HAP-1 (cell line): ENCODE measurements at regions not wholly inside any gene's neighbourhood (a gene's known extent, or its start where the extent isn't known, plus 50 kb on each side); places are given as distances from the start of the nearest gene placed in this dataset.
A peak's percentile ranks its signal among the peaks of the same experiment; 100 is the strongest.

Experiments
- DNase-seq, 2 experiments: peaks; one replicate each; pipeline ENCODE4 v3.0.0-alpha.2; 2016 to 2020; ENCODE audit warnings: low spot score in 2 of 2
- H3K27me3 ChIP-seq: fragments of 250-450 bp; sonication (Bioruptor Pico); 2 replicates; pipeline ENCODE4 v1.5.1; 2020; ENCODE audit warnings: low read depth, mild to moderate bottlenecking, moderate library complexity
- H3K36me3 ChIP-seq: fragments of 250-450 bp; sonication (Bioruptor Pico); replicated peaks from 2 replicates; pipeline ENCODE4 v1.5.1; 2020; ENCODE audit warnings: mild to moderate bottlenecking
- H3K4me1 ChIP-seq: fragments of 250-450 bp; sonication (Bioruptor Pico); 2 replicates; pipeline ENCODE4 v1.5.1; 2020; ENCODE audit warnings: mild to moderate bottlenecking
- H3K4me3 ChIP-seq: fragments of 250-450 bp; sonication (Bioruptor Pico); 2 replicates; pipeline ENCODE4 v1.5.1; 2020; ENCODE audit warnings: mild to moderate bottlenecking, moderate library complexity
- H3K9me3 ChIP-seq: fragments of 250-450 bp; sonication (Bioruptor Pico); 2 replicates; pipeline ENCODE4 v1.5.1; 2020; ENCODE audit warnings: mild to moderate bottlenecking, moderate library complexity
- in situ Hi-C: fragments of 300-500 bp; cut with MboI; formaldehyde crosslinking; loops from 3 replicates; pipeline ENCODE4 v1.14.3; 2020; ENCODE audit warnings: low sequenced_read_pairs, inconsistent platforms, mixed read lengths

DNA sequence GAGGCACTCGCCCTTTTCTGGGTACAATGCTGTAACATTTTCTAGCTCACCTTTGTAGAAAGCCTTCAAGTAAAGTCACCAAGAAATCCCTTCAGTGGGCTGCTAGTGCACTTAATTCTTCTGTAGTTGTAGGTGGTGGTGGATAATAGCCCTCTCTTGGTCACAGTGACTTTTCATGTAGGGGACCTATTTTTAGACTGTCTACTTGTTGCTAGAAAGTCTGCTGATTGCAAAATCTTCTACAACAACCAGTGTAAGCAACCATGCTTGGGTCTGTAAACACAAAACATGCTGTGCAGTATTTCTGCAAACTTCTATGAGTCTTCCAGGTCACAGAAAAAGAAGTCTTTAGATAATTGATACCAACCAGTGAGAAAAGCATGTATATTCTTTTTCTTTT, 55.6 kb downstream of the PBDC1 start:
- no peak overlapping the region for H3K4me3 ChIP-seq
- no peaks in the 10 kb centered on the region for H3K27me3 ChIP-seq
- H3K36me3 ChIP-seq: no peaks in the 10 kb centered on the region; the same call in none of the 2 replicates
- in situ Hi-C loops: no loop called here
- H3K4me1 ChIP-seq: no peaks in the 10 kb centered on the region
- no peak for DNase-seq
- no peaks in the 10 kb centered on the region for H3K9me3 ChIP-seq

DNA sequence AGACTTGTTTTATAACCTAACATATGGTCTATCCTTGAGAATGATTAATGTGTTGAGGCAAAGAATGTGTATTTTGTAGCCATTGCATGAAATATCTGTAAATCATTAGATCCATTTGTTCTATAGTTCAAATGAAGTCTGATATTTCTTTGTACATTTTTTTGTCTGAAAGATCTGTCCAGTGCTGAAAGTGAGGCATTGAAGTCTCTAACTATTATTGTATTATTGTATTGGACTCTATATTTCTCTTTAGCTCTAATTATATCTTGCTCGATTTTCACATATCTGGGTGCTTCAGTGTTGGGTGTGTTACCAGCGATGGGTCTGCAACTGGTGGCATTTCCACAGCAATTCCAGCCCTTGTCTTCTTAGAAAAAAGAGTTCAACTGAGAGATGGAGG, 76.0 kb downstream of the PBDC1 start:
- no peak overlapping the region for H3K4me3 ChIP-seq
- in situ Hi-C loops: no loop called here
- H3K4me1 ChIP-seq: no peaks in the 10 kb centered on the region
- H3K9me3 ChIP-seq: no peaks in the 10 kb centered on the region
- no peaks in the 10 kb centered on the region for H3K36me3 ChIP-seq
- DNase-seq: no peak
- no peaks in the 10 kb centered on the region for H3K27me3 ChIP-seq

DNA sequence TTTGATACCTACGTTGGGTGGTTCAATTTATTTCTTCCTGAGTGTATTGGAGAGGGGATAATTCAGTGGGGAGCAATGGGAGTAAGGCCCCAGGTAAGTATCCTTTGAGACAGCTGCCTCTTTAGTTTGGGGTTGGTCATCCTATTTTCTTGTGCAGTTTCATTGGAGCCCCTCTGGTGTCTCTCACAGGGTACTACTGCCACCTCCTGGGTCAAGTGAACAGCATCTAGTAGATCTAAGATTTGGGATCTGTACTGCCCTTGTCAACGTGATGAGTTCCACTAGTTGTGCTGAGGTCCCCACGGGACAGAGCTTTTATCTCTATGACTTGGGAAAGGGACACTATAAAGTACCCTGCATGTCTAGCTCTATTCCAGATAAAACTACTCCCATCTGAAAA, 80.6 kb downstream of the PBDC1 start:
- Histone ChIP-seq H3K36me3 (no peaks in the 10 kb centered on the region), H3K9me3 (no peaks in the 10 kb centered on the region), H3K4me3 (no peak overlapping the region), H3K27me3 (no peaks in the 10 kb centered on the region), H3K4me1 (no peaks in the 10 kb centered on the region)
- in situ Hi-C loops: no loop called here
- peak; percentile 4 to 49 for DNase-seq

DNA sequence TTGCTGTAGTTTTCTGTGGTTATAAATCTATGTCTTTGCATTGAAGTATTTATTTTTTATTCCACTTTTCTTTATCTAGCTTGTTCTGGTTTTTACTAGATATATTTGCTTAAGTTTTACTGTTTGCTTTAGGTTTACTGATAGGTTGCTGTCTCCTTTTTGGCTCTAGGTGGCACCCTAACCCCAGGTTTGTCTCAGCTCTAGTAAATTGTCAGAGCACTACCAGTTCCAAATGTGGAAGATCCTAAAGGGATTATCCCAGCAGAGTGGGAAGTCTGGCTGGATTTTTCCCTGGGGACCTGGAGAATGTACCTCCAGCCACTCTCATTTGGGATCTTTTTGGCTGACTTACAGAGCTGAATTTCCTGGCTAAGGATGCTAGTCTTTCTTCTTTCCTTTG, 106.1 kb downstream of the PBDC1 start:
- in situ Hi-C loops: no loop called here

More for the DNA sequence above, 106.1 kb downstream of the PBDC1 start:
- Histone ChIP-seq H3K4me1 (no peaks in the 10 kb centered on the region), H3K9me3 (no peaks in the 10 kb centered on the region), H3K4me3 (no peak overlapping the region), H3K36me3 (no peaks in the 10 kb centered on the region), H3K27me3 (no peaks in the 10 kb centered on the region)
- peak; percentile 69 for DNase-seq
